ENCODE measurements at regions not wholly inside any gene's neighbourhood (a gene's known extent, or its start where the extent isn't known, plus 50 kb on each side); places are given as distances from the start of the nearest gene placed in this dataset.

GRCh38 chr11:127338380-127339259, 338.1 kb upstream of the KIRREL3 start:
- H3K79me2 ChIP-seq (replicated peaks; ENCODE audit: insufficient read depth, low read length) = no peaks in the 10 kb centered on the region
- TF ChIP-seq MXI1 (conservative IDR thresholded peaks at IDR 0.05; ENCODE audit: poor library complexity, severe bottlenecking) = no peak
- peak; percentile 37 for TF ChIP-seq POLR2AphosphoS5 (IDR thresholded peaks at IDR 0.05)
- peak; percentile 70 for TF ChIP-seq EP300 (conservative IDR thresholded peaks at IDR 0.05; ENCODE audit: poor library complexity, severe bottlenecking)
- TF ChIP-seq TAF1 (IDR thresholded peaks at IDR 0.05; ENCODE audit: low read depth) = no peak
- TF ChIP-seq RAD21 (conservative IDR thresholded peaks at IDR 0.05) = no peak
- TF ChIP-seq REST (IDR thresholded peaks at IDR 0.05; ENCODE audit: borderline replicate concordance) = peak; percentile 66
- no peaks in the 10 kb centered on the region for H3K9me3 ChIP-seq (ENCODE audit: low read length)
- H3K4me3 ChIP-seq (ENCODE audit: low read length) = no peak overlapping the region
- H3K4me2 ChIP-seq (ENCODE audit: low read length) = no peak overlapping the region
- no peaks in the 10 kb centered on the region for H3K27me3 ChIP-seq (ENCODE audit: insufficient read depth, low read depth, low read length)
- no peaks in the 10 kb centered on the region for H3K9me2 ChIP-seq (ENCODE audit: insufficient read depth, low read length)
- H2AFZ ChIP-seq (ENCODE audit: low read depth, low read length) = no peak overlapping the region
- H3K27ac ChIP-seq (ENCODE audit: low read length) = peak overlapping the region; percentile 56
- no peaks in the 10 kb centered on the region for H4K20me1 ChIP-seq (ENCODE audit: insufficient read depth)
- H3K9ac ChIP-seq (ENCODE audit: low read length) = no peak overlapping the region
- no peaks in the 10 kb centered on the region for H3K36me3 ChIP-seq (ENCODE audit: insufficient read depth, low read length)
- no peaks in the 10 kb centered on the region for H3F3A ChIP-seq (ENCODE audit: insufficient read depth, low read length, poor library complexity, severe bottlenecking)

- H4K20me1 ChIP-seq (ENCODE audit: insufficient read depth) = no peaks in the 10 kb centered on the region
- H3K27ac ChIP-seq (ENCODE audit: low read length) = no peak overlapping the region
- no peaks in the 10 kb centered on the region for H3K36me3 ChIP-seq (ENCODE audit: insufficient read depth, low read length)
- no peaks in the 10 kb centered on the region for H3F3A ChIP-seq (ENCODE audit: insufficient read depth, low read length, poor library complexity, severe bottlenecking)
- TF ChIP-seq EZH2 (IDR thresholded peaks at IDR 0.05; ENCODE audit: borderline replicate concordance, insufficient read depth, low read length, poor library complexity, severe bottlenecking) = no peak
- no peak for TF ChIP-seq SMC3 (conservative IDR thresholded peaks at IDR 0.05; ENCODE audit: poor library complexity)
- no peak for TF ChIP-seq RAD21 (conservative IDR thresholded peaks at IDR 0.05)
- no peak for TF ChIP-seq EP300 (conservative IDR thresholded peaks at IDR 0.05; ENCODE audit: poor library complexity, severe bottlenecking)
- no peak for TF ChIP-seq POLR2AphosphoS5 (IDR thresholded peaks at IDR 0.05)
- TF ChIP-seq REST (IDR thresholded peaks at IDR 0.05; ENCODE audit: borderline replicate concordance) = no peak
- TF ChIP-seq TAF1 (IDR thresholded peaks at IDR 0.05; ENCODE audit: low read depth) = no peak
- no peak for TF ChIP-seq MXI1 (conservative IDR thresholded peaks at IDR 0.05; ENCODE audit: poor library complexity, severe bottlenecking)
- TF ChIP-seq, protein P1, sequence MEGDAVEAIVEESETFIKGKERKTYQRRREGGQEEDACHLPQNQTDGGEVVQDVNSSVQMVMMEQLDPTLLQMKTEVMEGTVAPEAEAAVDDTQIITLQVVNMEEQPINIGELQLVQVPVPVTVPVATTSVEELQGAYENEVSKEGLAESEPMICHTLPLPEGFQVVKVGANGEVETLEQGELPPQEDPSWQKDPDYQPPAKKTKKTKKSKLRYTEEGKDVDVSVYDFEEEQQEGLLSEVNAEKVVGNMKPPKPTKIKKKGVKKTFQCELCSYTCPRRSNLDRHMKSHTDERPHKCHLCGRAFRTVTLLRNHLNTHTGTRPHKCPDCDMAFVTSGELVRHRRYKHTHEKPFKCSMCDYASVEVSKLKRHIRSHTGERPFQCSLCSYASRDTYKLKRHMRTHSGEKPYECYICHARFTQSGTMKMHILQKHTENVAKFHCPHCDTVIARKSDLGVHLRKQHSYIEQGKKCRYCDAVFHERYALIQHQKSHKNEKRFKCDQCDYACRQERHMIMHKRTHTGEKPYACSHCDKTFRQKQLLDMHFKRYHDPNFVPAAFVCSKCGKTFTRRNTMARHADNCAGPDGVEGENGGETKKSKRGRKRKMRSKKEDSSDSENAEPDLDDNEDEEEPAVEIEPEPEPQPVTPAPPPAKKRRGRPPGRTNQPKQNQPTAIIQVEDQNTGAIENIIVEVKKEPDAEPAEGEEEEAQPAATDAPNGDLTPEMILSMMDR (IDR thresholded peaks at IDR 0.05; ENCODE audit: poor library complexity, severe bottlenecking) = no peak
- H3K9me2 ChIP-seq (ENCODE audit: insufficient read depth, low read length) = no peaks in the 10 kb centered on the region
- no peak overlapping the region for H3K4me3 ChIP-seq (ENCODE audit: low read length)
- no peak overlapping the region for H3K4me2 ChIP-seq (ENCODE audit: low read length)
- H3K27me3 ChIP-seq (ENCODE audit: insufficient read depth, low read depth, low read length) = no peaks in the 10 kb centered on the region
- no peaks in the 10 kb centered on the region for H3K9me3 ChIP-seq (ENCODE audit: low read length)
- no peaks in the 10 kb centered on the region for H3K79me2 ChIP-seq (replicated peaks; ENCODE audit: insufficient read depth, low read length)
- no peak overlapping the region for H3K9ac ChIP-seq (ENCODE audit: low read length)
- no peak overlapping the region for H2AFZ ChIP-seq (ENCODE audit: low read depth, low read length)
Measured at GRCh38 chr11:127334466-127334865, 333.9 kb upstream of the KIRREL3 start.
